H1 (cell line): ENCODE measurements at regions not wholly inside any gene's neighbourhood (a gene's known extent, or its start where the extent isn't known, plus 50 kb on each side); places are given as distances from the start of the nearest gene placed in this dataset.

ENCODE experiments used
- CTCF ChIP-seq, 3 experiments: IDR thresholded peaks; 1 replicate in 2 of 3; 2 replicates in 1 of 3; pipeline versions ENCODE4 v1.5.1 to v1.6.1; 2011; ENCODE audit warnings: low read length in 3 of 3, mild to moderate bottlenecking in 3 of 3, inconsistent platforms in 2 of 3, low read depth in 1 of 3, moderate library complexity in 1 of 3; ENCODE audit not compliant: insufficient read depth in 1 of 3; ENCODE audit errors: control extremely low read depth in 1 of 3
- EGR1 ChIP-seq: IDR thresholded peaks from 2 replicates; pipeline ENCODE4 v1.6.1; 2011; ENCODE audit warnings: low read depth, low read length, borderline replicate concordance
- NANOG ChIP-seq: IDR thresholded peaks from 2 replicates; pipeline ENCODE4 v1.6.1; 2011; ENCODE audit warnings: low read length, low read depth, mild to moderate bottlenecking, inconsistent platforms; ENCODE audit not compliant: insufficient read depth, poor library complexity, severe bottlenecking

- TF ChIP-seq CTCF (IDR thresholded peaks at IDR 0.05; ENCODE audit: control extremely low read depth in 1 of 3, insufficient read depth in 1 of 3, low read depth in 1 of 3, low read length in 3 of 3) (no peak), EGR1 (no peak), NANOG (no peak)
These were observed 1015.0 kb downstream of the TBC1D22A start (continued) for GRCh38 chr22:47777426-47777825.
